Muscle layer of colon (tissue), 2 donors: ENCODE measurements at regions not wholly inside any gene's neighbourhood (a gene's known extent, or its start where the extent isn't known, plus 50 kb on each side); places are given as distances from the start of the nearest gene placed in this dataset.

Experiments used
- H3K27ac ChIP-seq: one replicate; pipeline ENCODE4 v1.7.0; 2013; ENCODE audit warnings: low read depth, mild to moderate bottlenecking, low read length, moderate library complexity
- H3K27me3 ChIP-seq, 2 donors: one replicate each; pipeline ENCODE4 v1.7.0; 2013; ENCODE audit warnings: low read length in 2 of 2, mild to moderate bottlenecking in 2 of 2; ENCODE audit not compliant: insufficient read depth in 2 of 2, control insufficient read depth in 1 of 2
- H3K36me3 ChIP-seq: one replicate; pipeline ENCODE4 v1.7.0; 2013; ENCODE audit warnings: mild to moderate bottlenecking, low read length; ENCODE audit not compliant: insufficient read depth
- H3K4me1 ChIP-seq: one replicate; pipeline ENCODE4 v1.7.0; 2013; ENCODE audit warnings: mild to moderate bottlenecking, low read length; ENCODE audit not compliant: insufficient read depth
- H3K4me3 ChIP-seq, 2 donors: one replicate each; pipeline ENCODE4 v1.7.0; 2013; ENCODE audit warnings: low read length in 2 of 2, low read depth in 1 of 2, mild to moderate bottlenecking in 1 of 2, moderate library complexity in 1 of 2
- H3K9ac ChIP-seq: one replicate; pipeline ENCODE4 v1.7.0; 2013; ENCODE audit warnings: low read length
- H3K9me3 ChIP-seq: one replicate; pipeline ENCODE4 v1.7.0; 2013; ENCODE audit warnings: mild to moderate bottlenecking, low read length
- donor health status: abdominal sarcoma.
- donor health status: Adenocarcinoma of cecum.

DNA sequence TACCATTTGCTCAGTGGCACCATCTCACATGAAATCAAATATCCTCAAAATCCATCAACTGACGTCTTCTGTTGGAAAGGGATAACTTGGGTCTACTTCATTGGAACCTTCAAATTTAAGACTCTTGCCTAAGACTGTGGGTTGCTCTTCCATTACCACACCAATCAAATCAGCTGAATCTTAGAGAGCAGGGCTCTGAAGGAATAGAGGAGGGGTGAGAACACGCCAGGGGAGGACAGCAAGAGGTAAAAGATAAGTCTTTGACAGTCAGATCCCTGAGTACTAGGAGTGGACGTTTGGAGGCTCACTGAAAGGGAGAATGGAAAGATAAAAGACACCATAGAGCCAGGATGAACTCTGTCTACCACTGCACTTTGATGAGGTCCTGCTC, 107.5 kb downstream of the CCDC71L start:
- H3K36me3 ChIP-seq, result no peaks in the 10 kb centered on the region
- no peaks in the 10 kb centered on the region for H3K4me1 ChIP-seq
- no peaks in the 10 kb centered on the region for H3K27me3 ChIP-seq
- H3K9ac ChIP-seq, result no peak overlapping the region
- no peak overlapping the region for H3K4me3 ChIP-seq
- no peak overlapping the region for H3K27ac ChIP-seq
- no peaks in the 10 kb centered on the region for H3K9me3 ChIP-seq

GRCh38 chr7:106552645-106553445, 108.1 kb downstream of the CCDC71L start:
- Histone ChIP-seq H3K9me3 (no peaks in the 10 kb centered on the region), H3K36me3 (no peaks in the 10 kb centered on the region), H3K27ac (no peak overlapping the region), H3K9ac (no peak overlapping the region), H3K4me3 (no peak overlapping the region), H3K4me1 (no peaks in the 10 kb centered on the region), H3K27me3 (no peaks in the 10 kb centered on the region)

GRCh38 chr7:106551936-106552335, 109.0 kb downstream of the CCDC71L start:
- Histone ChIP-seq H3K9me3 (no peaks in the 10 kb centered on the region), H3K36me3 (no peaks in the 10 kb centered on the region), H3K4me3 (no peak overlapping the region), H3K27ac (no peak overlapping the region), H3K9ac (no peak overlapping the region), H3K27me3 (no peaks in the 10 kb centered on the region), H3K4me1 (no peaks in the 10 kb centered on the region)

GRCh38 chr7:106548491-106548890, 112.5 kb downstream of the CCDC71L start:
- no peaks in the 10 kb centered on the region for H3K27me3 ChIP-seq
- no peaks in the 10 kb centered on the region for H3K36me3 ChIP-seq
- H3K9ac ChIP-seq, result no peak overlapping the region

DNA sequence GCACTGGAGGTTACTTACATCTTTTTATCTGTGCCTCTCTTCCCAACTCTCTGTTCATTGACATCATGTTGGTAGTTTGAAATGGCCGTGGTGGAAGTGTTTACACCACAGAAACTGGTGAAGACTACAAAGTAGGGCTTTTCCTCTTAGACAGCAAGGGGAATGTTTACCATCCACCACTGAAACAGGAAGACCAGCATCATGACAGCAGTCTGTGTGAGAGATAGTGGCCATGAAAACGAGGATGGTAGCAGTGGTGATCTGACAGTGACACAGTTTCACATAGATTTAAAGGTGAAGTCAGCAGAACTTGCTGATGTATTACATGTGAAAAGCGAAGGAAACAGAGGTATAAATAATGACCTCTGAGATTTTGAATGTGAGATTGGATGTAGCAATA, 115.7 kb downstream of the CCDC71L start:
- H3K9me3 ChIP-seq, result no peaks in the 10 kb centered on the region
- H3K9ac ChIP-seq, result no peak overlapping the region
- H3K4me3 ChIP-seq, result no peak overlapping the region
- peaks cover 16% of the 10 kb centered on the region for H3K4me1 ChIP-seq
- no peaks in the 10 kb centered on the region for H3K36me3 ChIP-seq
- no peaks in the 10 kb centered on the region for H3K27me3 ChIP-seq
- no peak overlapping the region for H3K27ac ChIP-seq

More at GRCh38 chr7:106548491-106548890, 112.5 kb downstream of the CCDC71L start:
- H3K4me1 ChIP-seq, result peaks cover under 1% of the 10 kb centered on the region
- H3K27ac ChIP-seq, result no peak overlapping the region
- H3K4me3 ChIP-seq, result no peak overlapping the region
- no peaks in the 10 kb centered on the region for H3K9me3 ChIP-seq

DNA sequence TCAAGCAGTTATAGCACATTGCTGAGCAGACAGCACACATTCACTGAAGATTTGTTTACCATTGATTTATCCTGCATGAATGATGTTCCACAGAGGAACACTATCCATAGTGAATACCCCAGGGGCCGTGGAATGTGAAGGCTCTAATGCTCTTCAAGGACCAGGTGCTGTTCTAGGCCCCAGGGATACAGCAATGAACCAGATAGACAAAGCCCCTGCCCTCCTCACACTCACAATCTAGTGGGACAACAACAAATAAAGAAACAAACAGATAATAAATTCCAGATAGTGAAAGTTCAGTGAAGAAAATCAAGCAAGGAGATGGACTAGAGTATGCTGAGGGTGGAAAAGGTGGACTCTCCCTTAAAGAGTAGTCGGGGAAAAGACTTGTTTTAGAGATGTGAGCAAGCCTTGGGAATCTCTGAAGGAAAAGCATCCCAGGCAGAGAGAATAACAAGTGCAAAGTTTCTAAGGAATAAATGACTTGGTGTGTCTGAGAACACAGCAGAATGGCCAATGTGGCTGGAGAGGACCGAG, 117.7 kb downstream of the CCDC71L start:
- Histone ChIP-seq H3K9me3 (no peaks in the 10 kb centered on the region), H3K4me1 (peaks cover 22% of the 10 kb centered on the region), H3K27ac (peak overlapping the region; percentile 0), H3K4me3 (no peak overlapping the region), H3K27me3 (no peaks in the 10 kb centered on the region), H3K36me3 (no peaks in the 10 kb centered on the region), H3K9ac (no peak overlapping the region)

GRCh38 chr7:106542550-106543220, 118.3 kb downstream of the CCDC71L start:
- H3K27ac ChIP-seq, result peak overlapping the region; percentile 0
- peaks cover 26% of the 10 kb centered on the region for H3K4me1 ChIP-seq
- H3K9me3 ChIP-seq, result no peaks in the 10 kb centered on the region
- no peaks in the 10 kb centered on the region for H3K36me3 ChIP-seq
- H3K4me3 ChIP-seq, result no peak overlapping the region
- H3K27me3 ChIP-seq, result no peaks in the 10 kb centered on the region
- no peak overlapping the region for H3K9ac ChIP-seq

GRCh38 chr7:106538638-106539037, 122.3 kb downstream of the CCDC71L start:
- Histone ChIP-seq H3K27me3 (no peaks in the 10 kb centered on the region), H3K9ac (no peak overlapping the region), H3K36me3 (no peaks in the 10 kb centered on the region), H3K27ac (no peak overlapping the region), H3K9me3 (no peaks in the 10 kb centered on the region), H3K4me3 (no peak overlapping the region), H3K4me1 (peaks cover 26% of the 10 kb centered on the region)

- H3K4me1 ChIP-seq, result peaks cover 13% of the 10 kb centered on the region
- H3K36me3 ChIP-seq, result no peaks in the 10 kb centered on the region
- no peaks in the 10 kb centered on the region for H3K27me3 ChIP-seq
- no peak overlapping the region for H3K27ac ChIP-seq
- H3K4me3 ChIP-seq, result no peak overlapping the region
- no peak overlapping the region for H3K9ac ChIP-seq
- H3K9me3 ChIP-seq, result no peaks in the 10 kb centered on the region
Measured at GRCh38 chr7:106537119-106537518, 123.8 kb downstream of the CCDC71L start.

GRCh38 chr7:106536079-106536478, 124.9 kb downstream of the CCDC71L start:
- H3K9me3 ChIP-seq, result no peaks in the 10 kb centered on the region
- no peak overlapping the region for H3K9ac ChIP-seq
- H3K36me3 ChIP-seq, result no peaks in the 10 kb centered on the region
- no peaks in the 10 kb centered on the region for H3K27me3 ChIP-seq
- H3K4me3 ChIP-seq, result no peak overlapping the region
- no peak overlapping the region for H3K27ac ChIP-seq
- H3K4me1 ChIP-seq, result peaks cover 10% of the 10 kb centered on the region

GRCh38 chr7:106535234-106535932, 125.6 kb downstream of the CCDC71L start:
- H3K27me3 ChIP-seq, result no peaks in the 10 kb centered on the region
- H3K4me3 ChIP-seq, result no peak overlapping the region
- no peaks in the 10 kb centered on the region for H3K9me3 ChIP-seq
- no peak overlapping the region for H3K9ac ChIP-seq
- no peaks in the 10 kb centered on the region for H3K36me3 ChIP-seq
- peaks cover 10% of the 10 kb centered on the region for H3K4me1 ChIP-seq
- H3K27ac ChIP-seq, result no peak overlapping the region
